Glomerular visceral epithelial cell (primary cell): ENCODE measurements at regions not wholly inside any gene's neighbourhood (a gene's known extent, or its start where the extent isn't known, plus 50 kb on each side); places are given as distances from the start of the nearest gene placed in this dataset.
A peak's percentile ranks its signal among the peaks of the same experiment; 100 is the strongest.

Experiments used
- DNase-seq: peaks from one replicate; pipeline ENCODE4 v3.0.0-alpha.2; 2016; ENCODE audit errors: extremely low spot score

DNA sequence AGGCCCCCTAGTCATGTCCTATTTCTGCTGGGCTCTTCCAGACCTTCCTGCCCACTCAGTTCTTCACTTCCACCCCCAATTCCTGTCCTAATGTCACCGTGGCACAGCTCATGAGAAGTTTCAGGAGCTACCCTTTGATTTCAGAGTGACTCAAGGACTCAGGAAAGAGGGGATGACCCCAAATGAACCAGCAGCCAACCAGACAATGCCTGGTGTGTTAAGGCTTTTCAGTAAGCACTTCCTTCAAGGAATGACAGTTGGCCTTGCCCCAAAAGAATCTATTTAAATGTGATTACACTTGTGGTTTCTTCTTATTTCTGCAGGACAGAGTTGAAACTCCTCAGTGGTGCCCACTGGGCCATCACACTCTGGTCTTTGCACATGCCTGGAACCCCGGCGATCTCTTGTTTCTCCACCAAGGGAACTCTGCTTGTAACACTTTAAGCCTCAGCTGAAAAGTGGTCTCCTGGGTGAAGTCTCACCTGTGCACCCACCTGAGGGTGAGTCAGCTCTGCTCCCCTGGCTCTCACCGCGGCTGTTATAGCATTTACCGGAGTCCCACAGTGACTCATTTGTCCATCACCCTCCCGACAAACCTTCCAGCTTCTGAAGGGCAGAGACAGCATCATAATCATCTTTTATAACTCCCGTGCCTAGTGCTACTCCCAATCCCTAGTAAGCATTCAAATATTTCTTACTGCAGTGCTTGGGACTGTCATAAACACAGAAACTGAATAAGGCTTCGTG is 123.0 kb upstream of the SVIL start:
- peak; percentile 81 for DNase-seq

DNA sequence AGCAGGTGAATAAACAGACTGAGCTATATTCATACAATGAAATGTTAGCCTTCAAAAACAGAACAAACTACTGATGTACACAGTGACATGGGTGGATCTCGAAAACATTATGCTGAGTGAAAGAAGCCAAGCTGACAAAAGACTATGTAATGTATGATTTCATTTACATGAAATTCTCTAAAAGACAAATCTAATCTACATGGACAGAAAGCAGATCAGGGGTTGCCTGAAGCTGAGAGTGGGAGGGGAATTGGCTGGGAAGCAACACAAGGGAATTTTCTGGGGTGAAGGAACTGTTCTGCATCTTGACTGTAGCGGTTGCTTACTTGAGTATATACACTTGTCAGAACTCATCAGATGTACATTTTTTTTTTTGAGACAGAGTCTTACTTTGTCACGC is 121.7 kb upstream of the SVIL start:
- DNase-seq, result no peak

DNA sequence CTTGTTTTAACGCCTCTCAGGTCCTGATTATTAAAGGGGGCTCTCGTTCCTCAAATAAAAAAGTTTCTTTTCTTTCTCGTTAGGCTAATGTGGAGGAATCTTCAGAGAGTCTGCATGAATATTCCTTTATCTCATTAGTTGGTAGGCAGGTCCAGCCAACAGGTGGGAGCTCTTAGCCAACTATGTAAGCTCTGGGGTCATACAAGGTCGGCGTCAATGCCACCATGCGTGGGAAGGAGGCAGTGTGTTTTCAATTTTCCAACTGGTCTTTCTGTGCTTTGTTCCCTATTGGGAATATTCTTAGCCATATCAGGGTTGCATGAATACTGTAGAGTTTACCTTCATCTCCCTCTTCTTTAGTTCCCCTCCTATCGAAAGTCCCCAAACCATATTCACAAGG is 118.5 kb upstream of the SVIL start:
- DNase-seq, result no peak

DNA sequence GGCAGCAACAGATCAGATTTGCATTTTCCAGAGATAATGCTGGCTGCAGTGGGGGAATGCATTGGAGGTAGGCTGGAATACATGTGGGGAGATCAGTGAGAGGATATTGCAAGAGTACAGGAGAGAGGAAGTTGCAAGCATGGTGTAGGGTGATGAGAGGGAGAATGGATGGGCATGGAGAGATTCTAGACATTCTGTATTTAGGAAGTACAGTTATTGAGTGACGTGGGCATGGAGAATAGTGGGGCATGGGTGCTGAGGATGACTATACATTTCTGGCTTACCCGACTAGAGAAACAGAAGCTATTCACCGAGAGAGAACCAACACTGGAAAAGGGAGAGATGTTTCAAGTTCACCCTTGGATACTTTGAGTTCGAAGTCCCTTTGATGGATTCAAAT is 116.9 kb upstream of the SVIL start:
- no peak for DNase-seq

DNA sequence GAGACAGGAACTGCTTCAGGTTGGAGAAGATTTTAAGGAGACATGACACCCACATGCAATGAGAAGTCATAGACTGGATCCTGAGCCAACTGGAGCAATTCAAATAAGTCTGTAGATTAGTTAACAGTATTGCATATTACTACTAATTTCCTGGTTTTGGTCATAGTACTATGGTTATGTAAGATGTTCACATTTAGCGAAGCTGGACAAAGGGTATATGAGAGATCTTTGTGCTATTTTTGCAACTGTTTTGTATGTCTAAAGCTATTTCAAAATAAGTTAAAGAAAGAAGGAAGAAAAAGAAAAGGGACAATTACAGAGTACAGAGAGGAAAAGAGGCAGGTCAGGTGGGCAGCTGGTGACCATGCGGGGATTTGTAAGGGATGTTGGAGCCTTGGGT is 116.5 kb upstream of the SVIL start:
- no peak for DNase-seq

DNA sequence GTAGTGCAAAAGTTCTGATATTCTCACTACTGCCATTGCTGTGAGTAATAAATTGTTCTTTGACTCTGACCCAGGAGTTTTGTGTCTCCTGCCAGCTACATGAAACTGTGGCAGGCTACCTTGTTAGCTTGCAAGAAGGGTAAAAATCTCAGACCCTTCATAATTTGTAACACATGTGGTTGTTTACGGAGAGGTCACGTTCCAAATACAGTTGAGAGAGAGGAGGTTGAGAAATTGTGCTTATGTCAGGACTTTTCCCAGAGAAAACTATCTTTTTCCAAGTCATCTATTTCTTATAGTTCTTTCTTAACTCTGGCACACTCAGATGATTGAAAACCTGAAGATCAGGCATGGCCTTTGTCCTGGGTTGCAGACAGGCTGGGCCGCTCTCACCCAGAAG is 114.4 kb upstream of the SVIL start:
- no peak for DNase-seq

DNA sequence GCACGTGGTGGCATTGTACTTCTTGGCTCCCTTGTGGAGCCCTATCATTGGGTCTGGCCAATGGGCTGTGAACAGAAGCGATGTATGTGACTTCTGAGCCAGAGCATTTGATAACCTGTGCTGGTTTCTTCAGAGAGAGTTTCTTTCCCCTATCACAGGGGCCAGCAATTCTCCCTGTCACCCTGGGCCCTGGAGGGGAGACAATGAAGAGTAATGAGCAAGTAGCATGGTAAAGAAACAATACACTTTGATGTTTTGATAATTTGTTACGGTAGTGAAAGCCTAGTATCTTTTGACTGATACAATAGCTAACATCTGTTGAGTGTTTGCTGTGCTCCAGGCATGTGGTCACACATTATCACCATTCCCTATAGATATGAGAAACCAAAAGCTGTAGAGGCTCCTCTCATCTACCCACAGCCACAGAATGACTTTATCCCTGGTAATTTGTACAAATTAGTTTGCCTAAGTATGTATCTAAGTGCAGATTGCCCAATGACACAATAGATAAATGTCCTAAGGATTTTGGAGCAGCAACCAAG is 113.4 kb upstream of the SVIL start:
- no peak for DNase-seq

DNA sequence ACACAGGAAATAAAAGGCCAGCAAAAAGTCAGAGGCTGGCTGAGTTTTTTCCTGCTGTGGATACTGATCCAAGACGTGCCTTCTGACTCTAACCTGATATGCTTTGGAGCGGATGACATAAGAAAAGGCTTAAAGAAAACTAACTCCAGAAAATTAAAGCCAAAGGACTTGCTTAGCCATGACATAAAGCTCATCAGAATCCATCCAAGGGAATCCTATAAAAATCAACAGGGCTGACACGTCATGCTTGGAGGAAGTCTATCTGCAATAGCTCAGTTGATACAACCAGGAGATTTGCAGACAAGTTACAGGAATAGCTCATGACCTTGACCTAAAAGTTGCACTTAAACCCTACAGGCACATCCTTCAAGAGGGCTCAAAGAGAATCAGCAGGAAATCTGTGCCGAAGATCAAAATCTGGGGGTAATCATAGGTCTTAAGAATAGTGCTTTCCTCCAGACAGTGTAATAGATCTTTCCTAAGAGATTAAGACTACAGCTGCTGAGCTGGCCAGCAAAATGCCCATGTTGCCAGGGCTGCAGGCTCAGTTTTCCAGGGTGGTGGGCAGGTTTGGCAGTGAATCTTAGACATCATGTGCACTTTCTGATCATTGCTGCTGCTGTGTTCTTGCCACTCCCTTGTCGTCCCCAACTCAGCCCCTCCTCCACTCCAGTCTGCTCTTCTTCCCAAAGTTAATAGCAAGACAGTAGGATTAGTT is 111.5 kb upstream of the SVIL start:
- no peak for DNase-seq

DNA sequence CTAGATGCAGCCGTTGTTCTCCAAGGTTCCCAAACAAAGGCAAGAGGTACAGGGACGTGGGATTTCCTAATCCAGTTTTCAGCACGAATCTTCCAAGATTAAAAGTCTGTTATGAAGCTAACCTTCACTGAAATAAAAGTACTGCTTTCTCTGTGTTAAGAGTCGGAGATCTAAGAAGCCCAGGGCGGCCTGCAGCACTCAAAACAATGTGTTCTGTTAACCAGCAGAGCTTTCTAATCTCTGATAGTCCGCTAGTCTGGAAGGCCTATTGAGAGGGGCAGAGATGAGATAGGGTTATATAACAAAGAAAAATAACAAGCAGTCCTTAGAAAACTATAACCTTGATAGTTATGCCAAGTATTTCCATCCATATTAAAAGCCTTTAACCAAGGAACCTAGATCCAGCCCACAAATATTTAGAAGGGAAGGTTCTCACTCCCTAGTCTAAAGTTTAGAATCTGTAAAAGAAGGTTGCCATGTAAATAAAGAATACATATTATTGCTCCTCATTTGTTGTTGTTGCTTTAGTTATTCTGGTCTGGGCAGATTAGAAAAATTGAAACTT is 106.3 kb upstream of the SVIL start:
- no peak for DNase-seq

DNA sequence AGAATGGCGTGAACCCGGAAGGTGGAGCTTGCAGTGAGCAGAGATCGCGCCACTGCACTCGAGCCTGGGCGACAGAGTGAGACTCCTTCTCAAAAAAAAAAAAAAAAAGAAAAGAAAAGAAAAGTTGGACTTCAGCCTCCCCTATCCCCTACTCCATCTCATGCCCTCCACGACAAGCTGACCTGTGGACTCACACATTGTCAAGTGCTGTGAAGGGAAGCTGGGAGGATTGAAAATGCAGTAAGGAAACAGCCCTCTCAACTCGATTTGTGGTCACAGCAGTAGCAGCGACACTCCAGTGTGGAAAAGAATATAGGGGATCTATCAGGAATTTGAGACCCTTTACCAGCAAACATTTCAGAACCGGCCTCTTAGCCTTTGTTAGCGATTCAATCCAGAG is 103.6 kb upstream of the SVIL start:
- DNase-seq, result no peak

DNA sequence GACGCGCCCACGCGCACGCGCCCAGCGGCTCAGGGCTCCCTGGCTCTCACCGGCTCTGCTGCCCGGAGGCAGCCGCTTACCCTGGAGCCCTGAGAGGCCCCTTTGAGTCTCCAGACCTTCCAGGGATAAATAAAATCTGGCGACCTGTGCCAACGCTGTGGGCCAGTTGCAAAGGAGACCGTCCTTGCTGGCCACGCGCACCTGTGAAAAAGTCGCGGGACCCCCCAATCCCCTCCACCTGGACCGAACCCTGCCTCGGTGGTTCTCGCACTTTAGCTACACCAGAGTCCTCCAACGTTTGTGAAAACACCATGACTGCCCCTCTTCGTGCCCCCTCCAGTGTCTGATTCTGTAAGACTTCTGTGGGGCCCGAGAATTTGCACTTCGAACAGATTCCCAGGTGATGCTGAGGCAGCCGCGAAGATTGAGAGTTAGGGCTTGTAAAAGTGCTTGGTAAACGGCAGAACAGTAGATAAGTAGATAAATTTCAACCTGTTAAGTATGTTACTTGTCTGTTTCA is 102.4 kb upstream of the SVIL start:
- DNase-seq, result no peak

DNA sequence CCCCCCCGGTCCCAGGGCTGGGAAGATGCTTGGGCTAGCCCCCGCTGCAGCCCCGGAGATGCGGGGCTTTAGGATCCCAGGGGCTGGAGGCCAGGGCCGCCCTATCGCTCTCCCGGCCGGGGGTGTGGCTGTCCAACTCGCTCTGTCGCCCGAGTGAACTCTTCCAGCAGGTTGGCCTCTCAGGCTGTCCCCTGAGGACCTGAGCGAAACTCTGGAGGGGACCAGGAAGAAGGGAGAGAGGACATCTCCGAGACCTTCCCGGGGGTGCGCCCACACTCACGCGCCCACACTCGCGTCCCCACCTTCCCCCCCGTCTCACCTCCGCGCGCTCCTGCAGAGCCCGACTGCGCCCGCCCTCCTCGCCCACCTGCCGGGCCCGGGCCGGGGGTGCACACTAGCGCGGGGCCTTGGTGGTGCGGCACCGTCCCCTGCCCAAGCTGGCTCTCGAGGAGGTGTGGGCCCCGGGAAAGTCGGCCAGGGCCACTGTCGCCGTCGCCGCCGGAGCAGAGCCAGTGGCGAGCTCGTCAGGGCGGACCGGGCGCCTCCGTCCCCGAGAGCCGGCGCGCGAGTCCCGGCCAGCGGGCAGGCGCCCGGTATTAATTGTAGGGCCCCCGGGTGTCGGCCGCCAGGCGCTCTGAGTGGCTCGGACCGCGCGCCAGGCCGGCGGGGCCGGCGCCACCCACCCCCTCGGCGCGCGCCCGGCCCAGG is 101.7 kb upstream of the SVIL start:
- DNase-seq, result peak; percentile 72

DNA sequence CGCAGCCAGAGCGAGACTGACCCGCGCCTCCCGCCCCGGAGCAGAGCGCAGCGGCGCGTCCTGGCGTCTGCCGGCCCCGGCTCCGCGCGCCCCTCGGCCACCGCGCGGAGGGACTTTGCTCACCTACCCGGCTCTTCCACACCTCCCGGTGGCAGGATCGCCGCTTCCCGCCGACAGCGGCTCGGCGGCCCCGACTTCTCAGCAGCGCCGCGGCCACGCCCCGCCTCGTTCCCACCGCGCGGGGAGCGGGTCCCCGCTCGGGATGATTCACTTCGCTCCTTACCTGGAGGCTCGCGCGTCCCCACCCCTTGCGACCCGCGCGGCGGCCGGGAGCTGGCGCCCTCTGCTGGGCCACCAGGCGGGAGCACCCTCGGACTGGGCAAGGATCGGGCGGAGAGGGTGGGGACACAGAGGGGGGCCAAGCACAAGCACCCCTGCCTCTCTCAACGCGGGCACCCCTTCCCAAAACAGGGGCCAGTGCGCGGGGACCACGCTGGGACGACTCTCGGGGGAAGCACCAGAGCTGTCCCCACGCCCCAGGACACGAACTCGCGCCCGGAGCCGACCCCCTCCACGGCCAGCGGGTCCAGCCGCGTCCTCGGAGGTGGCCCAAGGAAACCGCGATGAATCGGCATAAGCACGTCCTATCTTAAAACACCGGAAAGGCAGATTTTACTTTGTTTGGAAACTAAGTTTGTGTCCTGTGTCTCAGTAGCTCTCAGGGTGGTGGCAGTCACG is 101.0 kb upstream of the SVIL start:
- peak; percentile 91 for DNase-seq

DNA sequence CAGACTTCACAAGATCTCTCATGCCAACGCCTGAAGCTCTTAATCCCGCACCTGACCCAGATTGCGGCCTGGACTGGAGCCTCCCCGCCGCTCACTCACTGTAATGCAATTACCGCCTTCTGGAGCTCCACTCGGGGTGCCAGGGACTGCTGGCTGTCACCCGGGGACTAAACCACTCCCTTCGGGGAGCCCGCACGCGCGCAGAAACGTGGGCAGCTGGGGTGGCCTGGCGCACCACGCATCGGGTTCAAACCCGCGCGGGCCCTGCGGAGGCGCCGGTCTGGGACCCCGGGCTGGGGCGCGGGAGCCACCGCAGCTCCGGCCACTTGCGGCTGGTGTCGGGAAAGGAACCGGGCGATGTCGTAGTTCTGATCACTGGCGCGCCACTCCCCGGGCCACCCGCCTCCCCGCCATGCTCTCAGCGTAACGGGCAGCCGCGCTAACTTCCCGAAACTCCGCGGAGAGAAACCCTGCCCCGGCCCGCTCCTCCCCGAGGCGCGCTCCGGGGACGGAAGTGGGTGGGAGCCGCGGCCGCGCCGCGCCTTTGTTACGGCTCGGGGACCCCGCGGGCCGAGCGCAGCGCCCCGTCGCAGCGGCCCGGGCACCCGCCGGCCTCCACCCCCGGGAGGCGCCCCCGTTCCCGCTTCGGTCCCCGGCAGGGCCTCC is 100.3 kb upstream of the SVIL start:
- DNase-seq, result peak; percentile 47

DNA sequence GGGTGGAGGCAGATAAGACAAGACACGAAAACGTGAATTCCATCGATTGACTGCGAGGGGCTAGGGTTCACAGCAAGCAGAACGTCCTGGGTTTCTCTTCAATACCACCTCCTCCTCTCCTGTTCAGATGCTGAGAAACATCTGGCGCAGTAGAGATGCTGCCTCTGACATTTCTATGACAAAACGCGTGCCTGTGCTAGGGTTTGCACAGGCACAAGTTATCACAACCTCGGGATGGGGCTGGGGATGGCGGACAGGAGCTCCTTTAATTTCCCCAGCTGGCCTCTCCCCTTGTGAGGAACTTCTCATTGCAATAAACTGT is 99.8 kb upstream of the SVIL start:
- DNase-seq, result peak; percentile 15

DNA sequence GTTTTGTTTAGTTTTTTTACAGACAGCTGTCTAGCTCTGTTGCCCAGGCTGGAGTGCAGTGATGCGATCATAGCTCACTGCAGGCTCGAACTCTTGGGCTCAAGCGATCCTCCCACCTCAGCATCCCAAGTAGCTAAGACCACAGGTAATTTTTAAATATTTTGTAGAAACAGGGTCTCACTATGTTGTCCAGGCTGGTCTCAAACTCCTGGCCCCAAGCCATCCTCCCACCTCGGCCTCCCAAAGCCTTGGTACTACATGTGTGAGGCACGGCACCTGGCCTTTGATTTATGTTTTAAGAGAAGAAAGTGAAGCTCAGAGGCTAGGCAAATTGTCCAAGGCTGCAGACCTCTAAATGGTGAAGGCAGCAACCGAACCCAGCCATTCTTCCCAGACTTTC is 98.6 kb upstream of the SVIL start:
- no peak for DNase-seq

DNA sequence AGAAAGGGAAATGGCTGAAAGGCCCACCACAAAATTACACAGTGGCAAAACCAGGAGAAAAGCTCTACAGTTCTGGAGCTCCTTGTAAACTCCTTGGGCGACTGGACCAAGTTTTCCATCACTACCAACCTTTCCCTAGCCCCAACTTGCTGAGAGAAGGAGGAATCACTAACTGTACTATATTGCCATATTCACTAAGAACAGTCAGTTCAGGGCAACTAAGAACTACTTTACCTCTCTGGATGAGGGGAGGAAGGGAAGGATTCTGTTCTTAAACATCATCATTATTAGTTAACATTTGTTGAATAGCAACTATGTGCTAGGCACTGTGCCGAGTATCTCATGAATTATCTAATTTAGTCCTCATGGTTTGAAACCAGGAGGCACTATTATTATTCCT is 98.1 kb upstream of the SVIL start:
- DNase-seq, result no peak

DNA sequence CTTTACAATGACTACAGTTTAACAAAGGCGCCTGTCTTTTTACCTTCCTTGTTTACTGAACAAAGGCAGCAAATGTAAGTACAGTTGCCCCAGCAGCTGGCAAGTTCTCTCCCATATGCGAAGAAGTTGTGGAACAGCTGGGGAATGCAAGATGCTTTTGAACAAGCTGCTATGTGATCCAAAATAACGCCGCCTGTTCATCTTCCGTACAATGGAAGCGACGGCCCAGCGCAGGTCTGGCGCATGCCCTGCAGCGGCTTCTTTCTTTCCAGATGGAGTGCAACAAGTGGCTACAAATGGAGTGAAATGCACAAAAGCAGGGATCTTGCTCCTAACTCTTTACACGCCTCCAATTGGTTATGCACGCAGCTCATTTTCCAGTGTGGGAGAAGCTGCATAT is 97.0 kb upstream of the SVIL start:
- DNase-seq, result no peak

DNA sequence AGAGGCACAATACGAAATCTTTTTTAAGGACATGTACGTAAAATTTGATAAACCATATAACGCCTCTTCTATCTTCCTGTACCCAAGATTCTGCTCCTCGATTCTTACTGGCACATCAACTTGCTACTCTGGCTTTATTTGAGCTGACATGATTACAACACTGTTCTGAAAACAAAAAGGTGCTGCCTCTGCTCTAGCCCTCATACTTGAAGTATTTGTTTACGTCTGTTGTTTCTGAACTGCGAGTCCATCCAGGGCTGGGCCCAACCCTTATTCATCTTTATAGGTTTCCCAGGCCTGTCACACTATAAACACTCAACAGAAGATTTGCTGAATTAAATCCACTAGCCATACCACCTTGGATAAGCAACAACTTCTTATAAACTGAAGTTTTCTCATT is 96.2 kb upstream of the SVIL start:
- no peak for DNase-seq

DNA sequence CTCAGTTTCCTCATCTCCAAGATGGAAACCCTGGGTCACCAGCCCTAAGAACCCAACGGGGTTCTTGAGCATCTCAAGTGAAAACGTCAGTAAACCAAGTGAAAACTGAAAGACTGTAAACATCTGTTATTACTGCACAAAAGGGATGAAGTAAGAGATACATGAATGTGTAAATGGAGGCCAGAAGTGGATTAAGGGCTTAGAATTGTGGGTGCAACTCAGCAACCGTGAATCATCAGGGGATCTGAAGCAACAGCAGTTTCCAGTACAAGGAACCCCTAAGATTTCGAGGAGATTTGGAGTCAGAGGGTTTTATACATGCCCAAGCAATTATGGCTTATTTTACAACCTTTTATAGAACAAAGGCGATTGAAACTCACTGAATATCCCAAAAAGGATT is 95.7 kb upstream of the SVIL start:
- DNase-seq, result no peak

DNA sequence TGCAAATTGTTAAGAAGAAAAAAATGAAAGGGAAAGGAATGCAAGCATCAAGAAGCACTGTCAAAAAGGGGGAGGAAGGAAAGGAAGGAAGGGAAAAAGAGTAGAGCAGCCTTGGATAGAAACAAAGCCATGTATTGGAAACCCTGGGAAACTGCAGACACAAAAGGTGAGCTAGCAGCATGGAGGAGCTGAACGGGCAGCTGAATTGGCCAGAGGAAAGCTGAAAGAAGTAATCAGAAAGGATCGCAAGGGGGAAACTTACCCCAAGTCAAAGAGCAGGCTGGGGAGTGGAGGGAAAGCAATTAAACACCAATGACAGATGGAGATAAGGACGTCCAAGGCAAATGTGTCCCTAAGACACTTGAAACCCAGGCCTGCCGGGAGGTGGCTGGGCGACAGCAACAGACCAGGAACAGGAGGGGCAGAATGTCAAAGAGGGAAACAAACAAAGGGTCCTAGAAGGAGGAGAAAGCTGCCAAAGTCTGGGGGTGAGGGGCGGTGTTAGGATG is 93.8 kb upstream of the SVIL start:
- no peak for DNase-seq
